Upper lobe of left lung (tissue), 4 donors: ENCODE measurements at regions not wholly inside any gene's neighbourhood (a gene's known extent, or its start where the extent isn't known, plus 50 kb on each side); places are given as distances from the start of the nearest gene placed in this dataset.

ENCODE experiments used
- POLR2A ChIP-seq, 4 donors: fragments of 450-650 bp; IDR thresholded peaks; one replicate each; pipeline ENCODE4 v1.5.1; 2016 to 2017; ENCODE audit warnings: antibody characterized with exemption in 4 of 4, mild to moderate bottlenecking in 2 of 4
- TF ChIP-seq, protein P1 (sequence below), 6 experiments: fragments of 450-650 bp in 4 of 6; fragments of 200-600 bp in 2 of 6; sonication (generic) in 2 of 6; IDR thresholded peaks; one replicate each; pipeline ENCODE4 v1.5.1; 2016 to 2019; ENCODE audit warnings: antibody characterized with exemption in 6 of 6

DNA sequence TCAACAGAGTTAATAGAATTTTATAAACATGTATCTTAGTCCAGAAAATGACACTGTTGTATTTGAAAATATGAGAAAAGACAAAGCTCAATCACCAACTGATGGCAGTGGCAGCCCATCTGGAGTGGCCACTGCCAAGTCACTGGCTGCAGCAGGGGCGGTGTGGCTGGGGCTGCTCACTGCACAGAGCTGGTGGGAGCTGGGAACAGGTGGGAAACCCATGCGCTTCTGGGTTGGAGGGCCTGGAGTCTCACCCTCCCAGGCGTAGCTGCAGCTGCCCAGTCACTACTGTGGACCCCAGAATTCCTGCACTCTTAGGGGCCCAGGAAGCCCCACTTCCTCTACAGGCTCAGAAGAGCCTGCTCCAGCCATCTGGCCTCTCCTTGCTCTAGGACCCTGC is 251.8 kb upstream of the NDST4 start:
- TF ChIP-seq POLR2A (IDR thresholded peaks at IDR 0.05), result no peak
- TF ChIP-seq, protein P1, sequence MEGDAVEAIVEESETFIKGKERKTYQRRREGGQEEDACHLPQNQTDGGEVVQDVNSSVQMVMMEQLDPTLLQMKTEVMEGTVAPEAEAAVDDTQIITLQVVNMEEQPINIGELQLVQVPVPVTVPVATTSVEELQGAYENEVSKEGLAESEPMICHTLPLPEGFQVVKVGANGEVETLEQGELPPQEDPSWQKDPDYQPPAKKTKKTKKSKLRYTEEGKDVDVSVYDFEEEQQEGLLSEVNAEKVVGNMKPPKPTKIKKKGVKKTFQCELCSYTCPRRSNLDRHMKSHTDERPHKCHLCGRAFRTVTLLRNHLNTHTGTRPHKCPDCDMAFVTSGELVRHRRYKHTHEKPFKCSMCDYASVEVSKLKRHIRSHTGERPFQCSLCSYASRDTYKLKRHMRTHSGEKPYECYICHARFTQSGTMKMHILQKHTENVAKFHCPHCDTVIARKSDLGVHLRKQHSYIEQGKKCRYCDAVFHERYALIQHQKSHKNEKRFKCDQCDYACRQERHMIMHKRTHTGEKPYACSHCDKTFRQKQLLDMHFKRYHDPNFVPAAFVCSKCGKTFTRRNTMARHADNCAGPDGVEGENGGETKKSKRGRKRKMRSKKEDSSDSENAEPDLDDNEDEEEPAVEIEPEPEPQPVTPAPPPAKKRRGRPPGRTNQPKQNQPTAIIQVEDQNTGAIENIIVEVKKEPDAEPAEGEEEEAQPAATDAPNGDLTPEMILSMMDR (IDR thresholded peaks at IDR 0.05), result no peak
